ENCODE measurements at regions not wholly inside any gene's neighbourhood (a gene's known extent, or its start where the extent isn't known, plus 50 kb on each side); places are given as distances from the start of the nearest gene placed in this dataset.

DNA sequence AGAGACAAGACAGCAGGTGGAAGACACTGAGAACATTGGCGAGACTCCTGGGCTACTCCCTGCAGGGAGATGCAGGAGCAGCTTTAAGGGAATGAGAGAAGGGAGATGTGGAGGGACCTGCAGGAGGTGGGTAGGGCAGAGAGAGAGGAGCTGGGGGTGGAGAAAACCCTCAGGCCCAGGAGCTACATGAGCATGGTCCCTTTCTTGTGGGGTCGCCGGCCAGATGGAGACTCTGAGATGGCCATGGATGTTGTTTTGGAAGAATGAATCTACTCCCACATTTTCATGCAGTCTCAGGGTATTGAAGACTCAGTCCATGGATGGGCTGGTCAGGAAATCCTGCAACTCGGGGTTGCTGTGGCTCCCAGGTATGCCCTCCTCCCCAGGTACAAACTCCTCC is 1381.9 kb downstream of the TBC1D22A start:
- intact Hi-C loops (cut with DNase I) = no loop called here
- no peak for ATAC-seq (ENCODE audit: poor library complexity)
- no peak for DNase-seq

GRCh38 chr22:48143856-48144255 is 1381.4 kb downstream of the TBC1D22A start:
- ATAC-seq (ENCODE audit: poor library complexity) = no peak
- intact Hi-C loops (cut with DNase I) = no loop called here
- no peak for DNase-seq

GRCh38 chr22:48142388-48142787 is 1379.9 kb downstream of the TBC1D22A start:
- intact Hi-C loops (cut with DNase I) = no loop called here
- ATAC-seq (ENCODE audit: poor library complexity) = no peak
- DNase-seq = no peak

GRCh38 chr22:48141301-48141700 is 1378.9 kb downstream of the TBC1D22A start:
- intact Hi-C loops (cut with DNase I) = no loop called here
- ATAC-seq (ENCODE audit: poor library complexity) (no peak), DNase-seq (no peak)

DNA sequence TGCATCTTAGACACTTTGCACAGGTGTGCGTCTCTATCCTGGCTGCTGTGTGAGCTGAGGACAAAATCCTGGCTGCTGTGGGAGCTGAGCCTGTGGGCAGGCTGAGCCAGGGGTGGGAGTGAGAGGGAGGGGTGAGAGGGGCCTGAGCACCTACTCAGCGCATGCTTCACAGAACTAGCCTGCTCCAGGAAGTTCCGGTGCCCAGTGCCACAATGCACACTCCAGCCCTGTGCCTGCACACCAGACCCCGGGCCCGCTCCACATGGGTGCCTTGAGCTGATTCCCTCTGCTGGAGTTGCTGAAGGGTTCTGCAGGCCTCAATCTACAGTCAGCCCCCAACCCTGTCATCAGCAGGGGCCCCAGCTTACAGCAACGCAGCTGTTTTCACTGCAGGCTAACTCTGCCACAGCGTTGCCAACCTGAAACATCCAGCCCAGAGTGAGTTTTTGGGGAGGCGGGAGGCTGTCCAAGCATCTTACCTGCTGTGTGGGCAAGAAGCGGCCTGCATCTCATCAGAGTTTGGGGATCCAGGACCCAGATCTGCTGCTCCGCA is 1377.9 kb downstream of the TBC1D22A start:
- ATAC-seq (ENCODE audit: poor library complexity) (no peak), DNase-seq (no peak)
- intact Hi-C loops (cut with DNase I) = no loop called here

GRCh38 chr22:48139776-48140175 is 1377.3 kb downstream of the TBC1D22A start:
- intact Hi-C loops (cut with DNase I) = no loop called here

DNA sequence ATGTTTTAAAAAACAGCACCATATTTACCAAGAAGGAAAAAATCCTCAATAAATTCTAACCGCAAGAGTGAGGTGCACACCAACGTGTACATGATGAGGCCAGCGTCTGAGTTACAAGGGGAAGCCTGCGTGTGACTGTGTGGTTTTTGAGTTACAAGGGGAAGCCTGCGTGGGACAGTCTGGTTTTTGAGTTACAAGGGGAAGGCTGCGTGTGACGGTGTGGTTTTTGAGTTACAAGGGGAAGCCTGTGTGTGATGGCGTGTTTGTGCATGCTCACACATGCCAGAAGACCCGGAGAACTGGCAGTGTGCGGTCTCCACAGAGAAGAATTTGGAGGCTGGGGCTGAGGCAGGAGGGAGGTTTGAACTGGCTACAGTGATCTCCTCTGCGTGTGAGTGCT is 1376.4 kb downstream of the TBC1D22A start:
- DNase-seq = no peak
- no peak for ATAC-seq (ENCODE audit: poor library complexity)
- intact Hi-C loops (cut with DNase I) = no loop called here

More at GRCh38 chr22:48139776-48140175, 1377.3 kb downstream of the TBC1D22A start:
- ATAC-seq (ENCODE audit: poor library complexity) = no peak
- DNase-seq = no peak

DNA sequence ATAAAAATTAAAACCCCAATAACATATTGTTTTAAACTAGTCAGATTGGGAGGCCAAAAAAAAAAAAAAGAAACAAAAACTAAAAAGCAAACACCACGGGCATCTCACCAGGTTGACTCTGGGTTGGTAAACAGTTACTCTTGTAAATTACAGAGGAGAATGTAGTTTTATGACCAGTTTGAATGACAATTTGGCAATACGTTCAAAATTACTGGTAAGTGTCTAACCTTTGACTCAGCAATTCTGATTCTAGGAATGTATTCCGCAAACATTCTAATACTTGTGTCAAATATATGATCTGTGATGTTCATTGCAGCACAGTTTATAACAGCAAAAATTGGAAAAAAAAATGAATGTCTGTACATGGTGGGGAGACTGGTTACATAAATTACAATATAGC is 1376.0 kb downstream of the TBC1D22A start:
- ATAC-seq (ENCODE audit: poor library complexity) (no peak), DNase-seq (no peak)
- intact Hi-C loops (cut with DNase I) = no loop called here

- DNase-seq (no peak), ATAC-seq (ENCODE audit: poor library complexity) (no peak)
- intact Hi-C loops (cut with DNase I) = no loop called here
These were observed 1375.2 kb downstream of the TBC1D22A start for GRCh38 chr22:48137640-48138039.

- ATAC-seq (ENCODE audit: poor library complexity) (no peak), DNase-seq (no peak)
- intact Hi-C loops (cut with DNase I) = no loop called here
These were observed 1373.1 kb downstream of the TBC1D22A start for GRCh38 chr22:48135592-48135991.

GRCh38 chr22:48125416-48125815 is 1363.0 kb downstream of the TBC1D22A start:
- intact Hi-C loops (cut with DNase I) = no loop called here
- DNase-seq (no peak), ATAC-seq (ENCODE audit: poor library complexity) (no peak)

DNA sequence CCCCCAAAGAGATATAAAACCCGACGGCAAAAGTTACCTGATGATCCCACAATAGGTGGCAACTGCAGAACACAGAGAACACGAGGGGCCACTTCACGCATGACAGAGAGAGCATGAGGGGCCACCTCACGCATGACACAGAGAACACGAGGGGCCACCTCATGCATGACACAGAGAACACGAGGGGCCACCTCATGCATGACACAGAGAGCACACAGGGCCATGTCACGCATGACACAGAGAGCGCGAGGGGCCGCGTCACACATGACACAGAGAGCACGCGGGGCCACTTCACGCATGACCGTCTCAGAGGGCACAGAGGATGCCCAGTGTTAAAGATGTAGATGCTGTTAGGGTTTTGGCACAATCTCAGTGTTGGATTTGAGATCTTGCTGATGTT is 1359.5 kb downstream of the TBC1D22A start:
- intact Hi-C loops (cut with DNase I) = no loop called here
- no peak for DNase-seq

GRCh38 chr22:48118654-48119053 is 1356.2 kb downstream of the TBC1D22A start:
- intact Hi-C loops (cut with DNase I) = no loop called here
- DNase-seq (no peak), ATAC-seq (ENCODE audit: poor library complexity) (no peak)

More for the DNA sequence above, 1359.5 kb downstream of the TBC1D22A start:
- ATAC-seq (ENCODE audit: poor library complexity) = no peak

- no peak for DNase-seq
- intact Hi-C loops (cut with DNase I) = no loop called here
- ATAC-seq (ENCODE audit: poor library complexity) = no peak
These were observed 1354.4 kb downstream of the TBC1D22A start for GRCh38 chr22:48116871-48117270.

DNA sequence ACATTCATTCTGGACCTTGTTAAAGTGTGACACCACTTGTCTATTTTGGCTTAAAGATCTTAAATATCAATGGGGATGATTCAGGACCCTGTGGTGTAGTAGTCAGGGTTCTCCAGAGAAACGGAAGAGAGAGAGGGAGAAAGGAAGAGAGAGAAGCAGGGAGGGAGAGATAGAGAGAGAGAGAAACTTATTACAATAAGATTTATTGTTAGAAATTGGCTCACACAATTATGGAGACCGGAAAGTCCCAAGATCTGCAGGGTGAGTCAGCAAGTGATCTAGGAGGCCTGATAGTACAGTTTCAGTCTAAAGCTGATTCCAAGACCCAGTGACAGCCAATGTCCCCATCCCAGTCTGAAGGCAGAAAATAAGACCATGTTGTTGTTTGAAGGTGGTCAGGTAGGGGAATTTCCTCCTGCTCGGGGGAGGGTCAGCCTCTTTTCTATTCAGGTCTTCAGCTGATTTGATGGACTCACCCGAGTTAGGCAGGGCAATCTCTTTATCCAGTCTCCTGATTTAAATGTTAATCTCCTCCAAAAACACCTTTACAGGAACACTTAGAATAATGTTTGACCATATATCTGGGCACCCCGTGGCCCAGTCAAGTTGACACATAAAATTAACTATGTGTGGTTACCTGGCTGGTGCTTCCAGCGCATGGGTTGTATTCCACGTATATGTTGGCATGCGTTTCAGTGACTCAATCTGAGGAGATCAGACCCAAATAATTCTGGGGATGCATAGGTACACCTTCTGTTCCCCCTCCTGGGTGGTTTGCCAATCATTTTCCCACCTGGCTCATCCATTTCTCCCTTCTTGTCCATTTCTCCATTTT is 1350.5 kb downstream of the TBC1D22A start:
- ATAC-seq (ENCODE audit: poor library complexity) = no peak
- intact Hi-C loops (cut with DNase I) = no loop called here
- no peak for DNase-seq

DNA sequence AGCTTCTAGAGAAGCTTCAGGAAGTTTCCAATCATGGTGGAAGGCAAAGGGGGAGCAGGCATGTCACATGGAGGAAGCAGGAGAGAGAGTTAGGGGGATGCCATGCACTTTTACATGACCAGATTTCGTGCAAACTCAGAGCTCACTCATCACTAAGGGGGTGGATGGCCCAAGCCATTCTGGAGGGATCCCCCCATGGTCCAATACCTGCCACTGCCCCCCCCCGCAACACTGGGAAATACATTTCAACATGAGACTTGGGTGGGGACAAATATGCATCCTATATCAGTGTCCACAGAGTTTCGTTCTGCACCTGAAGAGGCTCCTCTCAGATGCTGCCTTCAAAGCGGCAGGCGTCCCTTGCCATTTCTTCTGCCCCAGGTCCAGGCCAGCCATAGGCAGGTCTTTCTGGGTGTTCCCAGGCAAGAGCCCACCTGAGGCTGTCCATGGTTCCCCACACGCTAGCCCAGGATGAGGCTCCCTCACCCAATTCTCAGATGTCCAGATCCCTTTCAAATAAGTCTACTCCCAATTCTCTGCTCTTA is 1344.3 kb downstream of the TBC1D22A start:
- intact Hi-C loops (cut with DNase I) = no loop called here

DNA sequence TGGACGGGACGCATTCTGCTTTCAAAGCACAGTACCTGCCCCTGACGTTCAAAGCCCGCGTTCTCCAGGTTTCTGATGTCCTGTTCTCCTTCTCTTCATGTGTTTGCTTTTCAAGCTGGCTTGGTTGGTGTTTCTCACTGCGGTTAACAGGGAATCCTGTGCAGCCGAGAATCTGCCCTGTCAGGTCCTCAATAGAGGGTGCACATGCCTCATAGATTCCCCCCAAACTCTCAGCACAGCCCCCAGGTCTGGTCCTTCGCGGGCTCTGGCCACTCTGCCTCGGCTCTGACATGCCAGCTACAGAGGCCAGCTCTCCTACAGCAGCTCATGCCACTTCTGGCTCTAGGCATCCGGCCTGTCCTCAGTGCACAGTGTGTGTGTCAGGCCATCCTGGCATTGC is 1343.8 kb downstream of the TBC1D22A start:
- ATAC-seq (ENCODE audit: poor library complexity) = no peak
- intact Hi-C loops (cut with DNase I) = no loop called here

More for the DNA sequence above, 1344.3 kb downstream of the TBC1D22A start:
- no peak for DNase-seq
- no peak for ATAC-seq (ENCODE audit: poor library complexity)

DNA sequence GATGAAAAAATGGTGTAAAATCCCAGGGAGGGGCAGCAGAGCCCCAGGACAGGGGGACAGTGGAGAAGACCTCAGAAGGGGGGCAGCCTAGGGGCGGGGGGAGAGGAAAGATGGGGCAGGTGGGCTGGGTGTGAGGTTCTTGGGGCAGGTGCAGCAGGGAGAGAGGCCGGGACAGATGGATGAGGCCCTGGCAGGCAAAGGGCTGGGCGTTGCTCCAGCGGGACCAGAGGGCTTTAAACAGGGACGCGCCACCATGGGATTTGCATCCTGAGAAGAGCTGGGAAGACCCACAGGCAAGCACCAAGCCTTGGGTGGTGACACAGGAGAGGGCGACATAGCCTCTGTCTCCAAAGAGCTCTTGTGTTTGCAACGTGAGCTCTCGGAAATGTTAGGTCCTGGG is 1342.8 kb downstream of the TBC1D22A start:
- intact Hi-C loops (cut with DNase I) = no loop called here
- ATAC-seq (ENCODE audit: poor library complexity) = no peak
- DNase-seq = no peak

More for the DNA sequence above, 1343.8 kb downstream of the TBC1D22A start:
- DNase-seq = no peak

GRCh38 chr22:48104766-48105165 is 1342.3 kb downstream of the TBC1D22A start:
- DNase-seq (no peak), ATAC-seq (ENCODE audit: poor library complexity) (no peak)
- intact Hi-C loops (cut with DNase I) = no loop called here

DNA sequence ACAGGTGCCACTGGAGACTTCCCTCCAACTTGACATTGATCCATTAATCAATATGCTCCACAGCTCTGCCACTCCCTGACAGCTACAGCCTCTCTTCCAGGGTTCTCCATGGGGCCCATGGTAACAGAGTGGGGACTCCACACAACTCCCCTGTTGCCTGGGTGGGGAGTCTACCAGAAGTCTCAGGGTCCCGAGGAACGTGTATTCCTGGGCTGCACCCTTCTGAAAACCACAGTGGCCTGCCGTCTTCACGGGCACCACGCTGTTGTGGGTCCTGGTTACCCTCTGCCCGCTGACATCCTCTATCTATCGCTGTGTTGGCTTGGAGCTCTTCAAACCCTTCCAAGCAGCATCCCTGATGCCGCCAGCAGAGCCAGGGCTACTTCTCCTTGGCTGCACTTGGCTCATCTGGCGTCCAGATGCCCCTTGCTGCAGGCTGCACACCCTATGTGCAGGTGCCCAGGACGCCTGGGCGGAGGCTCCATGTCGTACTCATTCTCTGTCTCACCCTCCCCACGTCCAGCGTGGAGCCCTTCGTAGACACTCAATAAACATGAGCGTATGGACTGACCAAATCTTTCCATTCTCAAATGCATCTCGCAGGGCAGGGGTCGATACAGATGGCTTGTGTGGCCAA is 1341.8 kb downstream of the TBC1D22A start:
- no peak for DNase-seq
- ATAC-seq (ENCODE audit: poor library complexity) = no peak
- intact Hi-C loops (cut with DNase I) = no loop called here
